ENCODE measurements at regions not wholly inside any gene's neighbourhood (a gene's known extent, or its start where the extent isn't known, plus 50 kb on each side); places are given as distances from the start of the nearest gene placed in this dataset.
A peak's percentile ranks its signal among the peaks of the same experiment; 100 is the strongest.
"Not testable (repeated sequence)": the region's sequence is repeated elsewhere in the genome, so short reads cannot be mapped to it uniquely, and the experiment has no call there.

DNA sequence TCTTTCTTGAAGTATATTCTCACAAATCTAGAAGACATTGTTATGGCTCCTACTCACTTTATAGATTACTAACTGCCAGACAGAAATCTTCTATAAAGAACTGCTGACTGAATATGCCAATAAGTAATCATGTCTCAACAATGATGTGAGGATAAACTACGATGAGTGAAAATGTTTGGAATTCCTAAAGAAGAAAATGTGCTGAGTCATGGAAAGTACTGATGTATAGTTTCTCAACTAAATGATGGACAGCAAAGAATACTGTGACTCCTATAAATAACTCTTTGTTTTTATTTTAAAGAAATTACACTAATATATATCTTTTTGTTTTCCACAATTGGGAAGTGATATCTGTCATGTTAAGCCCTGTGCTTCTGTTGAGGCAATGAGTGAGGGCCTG, 232.9 kb downstream of the LNPK start:
- DNase-seq (ENCODE audit: low read depth in 2 of 3, low spot score in 1 of 3) = no peak

GRCh38 chr2:175766880-175767279, 235.2 kb downstream of the LNPK start:
- DNase-seq (ENCODE audit: low read depth in 2 of 3, low spot score in 1 of 3) = no peak

DNA sequence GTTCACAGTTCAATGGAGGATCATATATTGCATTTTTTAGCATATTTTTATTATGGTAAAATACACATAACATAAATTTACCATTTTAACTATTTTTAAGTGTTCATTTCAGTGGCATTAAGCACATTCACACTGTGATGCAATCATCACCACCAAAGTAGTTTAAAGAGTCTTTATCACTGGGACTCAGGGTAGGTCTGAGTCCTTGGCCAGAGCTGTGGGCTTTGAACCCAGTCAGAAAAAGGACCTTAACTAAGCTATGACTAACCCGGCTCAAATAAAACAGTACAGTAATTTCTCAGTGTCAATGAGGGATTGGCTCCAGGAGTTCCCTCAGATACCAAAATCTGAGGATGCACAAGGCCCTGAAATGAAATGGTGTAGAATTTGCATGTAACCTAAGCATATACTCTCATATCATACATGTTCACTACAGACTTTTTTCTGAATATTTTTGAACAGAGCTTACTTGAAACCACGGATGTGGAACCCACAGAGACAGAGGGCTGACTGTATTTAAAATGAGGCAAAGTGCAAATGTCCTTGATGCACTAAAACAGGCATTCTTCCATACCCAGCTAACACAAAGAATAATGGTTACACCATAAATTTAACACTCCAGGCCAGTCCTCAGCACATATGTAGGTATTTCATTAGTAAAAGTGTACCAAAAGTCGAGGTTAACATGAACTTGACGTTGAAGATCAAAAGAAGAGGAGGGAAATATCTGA, 246.2 kb downstream of the LNPK start:
- DNase-seq (ENCODE audit: low read depth in 2 of 3, low spot score in 1 of 3) = no peak

DNA sequence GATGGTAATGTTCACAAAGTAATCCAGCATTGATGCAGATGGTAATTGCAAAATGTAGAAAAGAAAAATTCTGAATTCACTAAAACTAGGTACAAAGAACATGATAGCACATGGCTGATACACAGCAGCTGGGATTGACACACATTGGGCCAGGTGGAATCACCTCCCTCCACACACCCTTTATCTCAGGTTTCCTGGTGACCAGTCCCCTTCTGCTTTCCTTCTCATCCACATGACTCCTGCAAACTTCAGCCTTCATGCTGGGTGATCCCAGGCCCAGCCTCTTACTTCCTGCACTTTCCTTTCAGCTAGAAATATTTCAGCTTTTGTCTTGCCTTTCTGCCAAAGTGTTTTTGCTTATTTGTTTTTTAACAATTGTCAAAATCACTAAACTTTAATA, 246.9 kb downstream of the LNPK start:
- DNase-seq (ENCODE audit: low read depth in 2 of 3, low spot score in 1 of 3) = no peak

- no peak for DNase-seq (ENCODE audit: low read depth in 2 of 3, low spot score in 1 of 3)
Observed at GRCh38 chr2:175750195-175750594, 251.9 kb downstream of the LNPK start.

DNA sequence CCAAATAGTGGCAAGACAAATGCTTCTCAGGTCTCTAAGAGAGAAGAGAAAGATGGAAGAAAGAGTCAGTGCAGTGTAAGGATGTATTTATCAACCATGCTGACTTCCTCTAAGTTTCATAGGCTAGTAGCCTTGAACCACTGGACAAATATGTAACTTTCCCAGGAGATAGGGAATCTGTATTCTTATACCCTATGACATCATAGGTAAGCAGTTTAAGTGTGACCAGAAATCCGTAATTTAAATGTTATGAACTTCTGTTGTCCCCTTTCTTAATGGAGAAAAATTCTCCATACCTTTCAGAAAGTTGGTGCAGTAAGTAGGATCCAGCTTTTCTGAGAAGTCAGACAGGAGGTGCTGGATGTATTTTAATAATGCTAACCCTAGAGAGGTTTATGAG, 256.2 kb downstream of the LNPK start:
- no peak for DNase-seq (ENCODE audit: low read depth in 2 of 3, low spot score in 1 of 3)

DNA sequence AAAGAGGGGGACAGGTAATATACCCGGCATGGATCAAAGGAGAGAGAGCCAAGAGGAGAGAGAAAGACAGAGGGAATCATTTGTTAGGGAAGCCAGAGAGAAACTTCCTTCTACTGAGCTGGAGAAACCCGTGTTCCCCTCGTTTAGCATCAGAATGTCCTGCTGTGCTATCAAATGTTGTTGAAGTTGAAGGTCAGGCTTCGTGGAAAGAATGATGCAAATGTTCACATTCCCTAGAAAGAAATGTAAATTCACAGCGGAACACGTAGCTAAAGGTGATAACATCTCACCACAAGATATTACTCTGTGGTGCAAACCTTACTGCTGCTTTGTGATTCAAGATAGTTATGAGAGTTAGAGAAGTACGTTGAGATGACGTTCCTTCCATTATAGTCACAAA, 258.1 kb downstream of the LNPK start:
- no peak for DNase-seq (ENCODE audit: low read depth in 2 of 3, low spot score in 1 of 3)

DNA sequence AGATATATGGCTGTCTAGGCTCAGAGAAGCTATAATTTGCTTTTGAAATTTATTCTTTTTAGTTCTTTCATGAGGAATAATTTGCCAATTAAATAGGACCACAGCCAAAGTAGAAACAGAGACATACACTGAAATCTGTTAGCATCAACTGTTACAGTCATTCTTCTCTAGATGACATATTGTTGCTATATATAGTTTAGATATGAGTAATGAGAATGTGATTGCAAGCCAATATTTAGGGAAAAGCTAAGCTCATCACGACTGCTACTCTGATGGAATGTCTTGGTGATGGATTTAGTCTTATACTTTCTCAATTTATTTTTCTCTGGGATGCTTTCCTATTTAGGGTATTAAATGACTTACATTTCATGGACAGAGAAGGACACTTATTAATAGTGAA, 259.1 kb downstream of the LNPK start:
- DNase-seq (ENCODE audit: low read depth in 2 of 3, low spot score in 1 of 3) = no peak

GRCh38 chr2:175742367-175742766, 259.7 kb downstream of the LNPK start:
- DNase-seq (ENCODE audit: low read depth in 2 of 3, low spot score in 1 of 3) = no peak

- no peak for DNase-seq (ENCODE audit: low read depth in 2 of 3, low spot score in 1 of 3)
Observed at GRCh38 chr2:175741164-175741563, 260.9 kb downstream of the LNPK start.

GRCh38 chr2:175737722-175738361, 264.2 kb downstream of the LNPK start:
- DNase-seq (ENCODE audit: low read depth in 2 of 3, low spot score in 1 of 3) = no peak

- no peak for DNase-seq (ENCODE audit: low read depth in 2 of 3, low spot score in 1 of 3)
Observed at GRCh38 chr2:175734686-175735085, 267.4 kb downstream of the LNPK start.

GRCh38 chr2:175732531-175732930, 269.5 kb downstream of the LNPK start:
- DNase-seq (ENCODE audit: low read depth in 2 of 3, low spot score in 1 of 3) = no peak

GRCh38 chr2:175730050-175730449, 272.0 kb downstream of the LNPK start:
- no peak for DNase-seq (ENCODE audit: low read depth in 2 of 3, low spot score in 1 of 3)

DNA sequence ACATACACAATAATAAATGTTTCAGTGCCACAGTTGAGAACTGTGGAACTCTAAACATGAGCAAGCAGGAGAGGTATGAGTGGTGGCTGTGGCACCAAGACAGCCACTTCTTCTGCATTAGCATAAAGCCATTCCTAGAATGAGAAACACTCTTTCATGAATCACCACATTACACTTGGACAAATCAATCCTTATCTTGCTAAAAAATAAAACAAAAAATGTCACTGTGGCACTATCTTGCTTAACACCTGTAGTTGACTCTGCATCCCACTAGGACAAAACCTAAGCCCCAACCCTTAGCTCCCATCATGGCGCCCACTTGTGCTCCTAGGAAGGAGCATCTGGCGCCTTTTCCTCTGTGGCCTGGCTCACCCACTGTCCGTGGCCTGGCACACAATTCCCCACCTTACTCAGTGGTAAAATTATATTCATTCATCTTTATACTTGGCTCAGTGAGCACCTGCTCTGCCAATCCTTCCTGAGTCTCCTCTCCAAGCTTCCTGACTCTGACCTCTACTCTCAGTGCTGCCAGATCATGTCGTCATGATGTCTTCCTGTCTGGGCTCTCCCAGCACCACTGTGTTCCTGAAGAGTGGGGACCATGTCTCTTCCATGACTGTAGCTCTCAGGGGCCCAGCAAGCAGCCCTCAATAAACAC, 272.9 kb downstream of the LNPK start:
- DNase-seq (ENCODE audit: low read depth in 2 of 3, low spot score in 1 of 3) = no peak

GRCh38 chr2:175728032-175728431, 274.0 kb downstream of the LNPK start:
- no peak for DNase-seq (ENCODE audit: low read depth in 2 of 3, low spot score in 1 of 3)

- no peak for DNase-seq (ENCODE audit: low read depth in 2 of 3, low spot score in 1 of 3)
Observed at GRCh38 chr2:175726223-175726622, 275.8 kb downstream of the LNPK start.

DNA sequence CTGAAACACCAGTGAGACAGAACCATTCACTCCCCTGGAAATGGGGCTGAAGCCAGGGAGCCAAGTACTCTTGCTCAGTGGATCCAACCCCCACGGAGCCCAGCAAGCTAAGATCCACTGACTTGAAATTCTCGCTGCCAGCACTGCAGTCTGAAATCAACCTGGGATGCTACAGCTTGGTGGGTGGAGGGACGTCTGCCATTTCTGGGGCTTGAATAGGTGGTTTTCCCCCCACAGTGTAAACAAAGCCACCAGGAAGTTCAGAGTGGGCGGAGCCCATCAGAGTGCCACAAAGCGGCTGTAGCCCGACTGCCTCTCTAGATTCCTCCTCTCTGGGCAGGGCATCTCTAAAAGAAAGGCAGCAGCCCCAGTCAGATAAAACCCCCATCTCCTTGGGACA, 292.8 kb downstream of the LNPK start:
- no peak for DNase-seq (ENCODE audit: low read depth in 2 of 3, low spot score in 1 of 3)

GRCh38 chr2:175707322-175707721, 294.7 kb downstream of the LNPK start:
- no peak for DNase-seq (ENCODE audit: low read depth in 2 of 3, low spot score in 1 of 3)

GRCh38 chr2:175704568-175704967, 297.5 kb downstream of the LNPK start:
- DNase-seq (ENCODE audit: low read depth in 2 of 3, low spot score in 1 of 3) = not testable (repeated sequence)

DNA sequence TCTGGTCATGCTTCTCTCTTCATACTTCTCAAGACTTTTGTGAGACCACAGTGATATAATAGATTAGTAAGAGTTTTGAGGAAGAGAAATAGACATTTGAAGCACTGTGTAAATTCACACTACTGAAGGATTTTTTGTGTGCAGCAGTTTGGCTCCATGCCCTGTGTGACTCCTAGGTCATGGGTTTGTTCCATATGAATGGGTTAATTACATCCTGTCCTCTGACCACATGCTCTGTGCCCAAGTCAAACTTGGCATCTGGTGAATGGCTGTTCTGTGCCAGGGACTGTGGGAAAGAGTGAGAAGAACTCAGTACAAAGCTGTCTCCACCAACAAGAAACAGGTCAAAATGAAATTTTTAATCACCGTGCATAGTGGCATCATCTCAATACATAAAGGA, 304.0 kb downstream of the LNPK start:
- no peak for DNase-seq (ENCODE audit: low read depth in 2 of 3, low spot score in 1 of 3)

- peak in 1 of 3 donors; percentile 42 for DNase-seq (ENCODE audit: low read depth in 2 of 3, low spot score in 1 of 3)
Observed at GRCh38 chr2:175690113-175690837, 311.8 kb downstream of the LNPK start.

Data from stimulated activated CD4-positive, alpha-beta T cell treated with anti-CD3 and anti-CD28 coated beads, Interleukin-12 subunit alpha, Interleukin-12 subunit beta, amount 100 ng/mL, for 48 hours (primary cell).